OCI-LY7 (cell line): ENCODE measurements at regions not wholly inside any gene's neighbourhood (a gene's known extent, or its start where the extent isn't known, plus 50 kb on each side); places are given as distances from the start of the nearest gene placed in this dataset.

Experiments
- BruUV-seq: library from RNA; stranded (reverse); fragments of 400-500 nt; replicated peaks from 2 replicates; lab custom pipeline; 2021; lab: Mats Ljungman, UMichigan
- CTCF ChIA-PET: fragments of 300-600 bp; sonication (Branson Sonifier 250); formaldehyde crosslinking; loops from one replicate; lab custom pipeline; 2022; ENCODE audit warnings: antibody characterized with exemption; ENCODE audit not compliant: unreplicated experiment; lab: Charles Lee
- POLR2A ChIA-PET: fragments of 300-600 bp; sonication (Branson Sonifier 250); formaldehyde crosslinking; loops from one replicate; lab custom pipeline; 2022; ENCODE audit warnings: antibody characterized with exemption; lab: Charles Lee
- DNase-seq: peaks from one replicate; pipeline ENCODE4 v3.0.0-alpha.2; 2015; ENCODE audit warnings: low spot score
- H2AFZ ChIP-seq: fragments of 200-600 bp; sonication (generic), shearing (Covaris generic); 2 replicates; pipeline ENCODE4 v1.6.1; 2014; ENCODE audit warnings: mild to moderate bottlenecking, antibody characterized with exemption, low read length, moderate library complexity
- H3K27ac ChIP-seq: fragments of 200-600 bp; sonication (generic); 2 replicates; pipeline ENCODE4 v1.5.1; 2014; ENCODE audit warnings: mixed run types, low read depth, mild to moderate bottlenecking, moderate library complexity, low read length, inconsistent platforms; ENCODE audit not compliant: poor library complexity, severe bottlenecking
- H3K36me3 ChIP-seq: fragments of 200-600 bp; sonication (generic); 2 replicates; pipeline ENCODE4 v1.6.1; 2014; ENCODE audit warnings: mild to moderate bottlenecking, antibody characterized with exemption, low read length, moderate library complexity, mixed read lengths; ENCODE audit not compliant: insufficient read depth
- H3K4me1 ChIP-seq: fragments of 200-600 bp; sonication (generic); 2 replicates; pipeline ENCODE4 v1.5.1; 2014; ENCODE audit warnings: mild to moderate bottlenecking, low read length; ENCODE audit not compliant: insufficient read depth, poor library complexity, severe bottlenecking
- H3K4me2 ChIP-seq: fragments of 200-600 bp; sonication (generic); 2 replicates; pipeline ENCODE4 v1.6.1; 2014; ENCODE audit warnings: mild to moderate bottlenecking, low read length
- H3K4me3 ChIP-seq: fragments of 200-600 bp; sonication (generic); 2 replicates; pipeline ENCODE4 v1.5.1; 2014; ENCODE audit warnings: mild to moderate bottlenecking, low read depth, low read length; ENCODE audit not compliant: poor library complexity, severe bottlenecking
- H3K79me2 ChIP-seq: fragments of 200-600 bp; sonication (generic); 2 replicates; pipeline ENCODE4 v1.6.1; 2016; ENCODE audit warnings: low read depth, mild to moderate bottlenecking, low read length, moderate library complexity, mixed read lengths; ENCODE audit not compliant: insufficient read depth
- H3K9me2 ChIP-seq: fragments of 200-600 bp; sonication (generic); 2 replicates; pipeline ENCODE4 v1.6.1; 2016; ENCODE audit warnings: mild to moderate bottlenecking, low read length, mixed read lengths; ENCODE audit not compliant: insufficient read depth
- H3K9me3 ChIP-seq: fragments of 200-600 bp; sonication (generic); 2 replicates; pipeline ENCODE4 v1.6.1; 2014; ENCODE audit warnings: mild to moderate bottlenecking, mixed run types, low read length, mixed read lengths
- H4K20me1 ChIP-seq: fragments of 200-600 bp; sonication (generic); 2 replicates; pipeline ENCODE4 v1.6.1; 2014; ENCODE audit warnings: mild to moderate bottlenecking, antibody characterized with exemption, low read length, moderate library complexity, mixed read lengths; ENCODE audit not compliant: insufficient read depth
- EZH2phosphoT487 ChIP-seq: fragments of 200-600 bp; sonication (generic); IDR thresholded peaks from 2 replicates; pipeline ENCODE4 v1.6.1; 2018; ENCODE audit warnings: low read depth, borderline replicate concordance, mild to moderate bottlenecking, mixed run types, antibody characterized with exemption, low read length, moderate library complexity, mixed read lengths
- intact Hi-C: fragments of 100-400 bp; cut with micrococcal nuclease; formaldehyde crosslinking; loops from one replicate; pipeline ENCODE4 v1.10.0; 2022; ENCODE audit not compliant: unreplicated experiment
- TF ChIP-seq, protein P1 (sequence below): fragments of 200-600 bp; sonication (generic); conservative IDR thresholded peaks from 2 replicates; pipeline ENCODE4 v1.5.1; 2014; ENCODE audit warnings: mild to moderate bottlenecking, antibody characterized with exemption, low read length, moderate library complexity, mixed read lengths

DNA sequence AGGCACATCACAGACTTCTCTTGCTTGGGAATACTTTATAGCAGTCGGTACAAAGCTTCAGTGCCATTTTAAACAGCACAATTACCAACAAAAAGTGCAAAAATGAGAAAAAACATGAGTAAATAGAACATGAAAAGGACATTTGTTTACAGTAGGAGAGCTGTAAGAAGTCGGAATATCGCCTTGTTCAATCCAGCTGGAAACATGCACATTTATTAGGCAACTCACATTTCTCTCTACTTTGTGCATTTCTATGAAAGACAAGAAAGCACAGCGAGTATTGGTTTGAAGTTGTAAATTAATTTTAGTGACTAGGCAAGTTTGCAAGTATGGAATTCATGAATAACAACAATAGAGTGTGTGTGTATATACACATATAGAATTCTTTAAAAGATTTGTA, 484.7 kb downstream of the DACH1 start:
- Histone ChIP-seq H3K4me2 (no peak overlapping the region), H3K79me2 (no peaks in the 10 kb centered on the region), H3K27ac (no peak overlapping the region), H3K9me2 (no peaks in the 10 kb centered on the region), H3K9me3 (no peaks in the 10 kb centered on the region), H3K36me3 (no peaks in the 10 kb centered on the region), H3K4me3 (no peak overlapping the region), H4K20me1 (no peaks in the 10 kb centered on the region), H2AFZ (no peak overlapping the region), H3K4me1 (no peaks in the 10 kb centered on the region)
- ChIA-PET POLR2A (interaction anchor here (0.6 kb wide), 1 partner anchor 64 kb away, joined by 3 read pairs; no protein-coding TSS in a partner anchor), CTCF (no interaction called here)
- no TSS peak for BruUV-seq
- intact Hi-C loops: no loop called here
- TF ChIP-seq, protein P1, sequence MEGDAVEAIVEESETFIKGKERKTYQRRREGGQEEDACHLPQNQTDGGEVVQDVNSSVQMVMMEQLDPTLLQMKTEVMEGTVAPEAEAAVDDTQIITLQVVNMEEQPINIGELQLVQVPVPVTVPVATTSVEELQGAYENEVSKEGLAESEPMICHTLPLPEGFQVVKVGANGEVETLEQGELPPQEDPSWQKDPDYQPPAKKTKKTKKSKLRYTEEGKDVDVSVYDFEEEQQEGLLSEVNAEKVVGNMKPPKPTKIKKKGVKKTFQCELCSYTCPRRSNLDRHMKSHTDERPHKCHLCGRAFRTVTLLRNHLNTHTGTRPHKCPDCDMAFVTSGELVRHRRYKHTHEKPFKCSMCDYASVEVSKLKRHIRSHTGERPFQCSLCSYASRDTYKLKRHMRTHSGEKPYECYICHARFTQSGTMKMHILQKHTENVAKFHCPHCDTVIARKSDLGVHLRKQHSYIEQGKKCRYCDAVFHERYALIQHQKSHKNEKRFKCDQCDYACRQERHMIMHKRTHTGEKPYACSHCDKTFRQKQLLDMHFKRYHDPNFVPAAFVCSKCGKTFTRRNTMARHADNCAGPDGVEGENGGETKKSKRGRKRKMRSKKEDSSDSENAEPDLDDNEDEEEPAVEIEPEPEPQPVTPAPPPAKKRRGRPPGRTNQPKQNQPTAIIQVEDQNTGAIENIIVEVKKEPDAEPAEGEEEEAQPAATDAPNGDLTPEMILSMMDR: no peak
- no peak for TF ChIP-seq EZH2phosphoT487
- no peak for DNase-seq

DNA sequence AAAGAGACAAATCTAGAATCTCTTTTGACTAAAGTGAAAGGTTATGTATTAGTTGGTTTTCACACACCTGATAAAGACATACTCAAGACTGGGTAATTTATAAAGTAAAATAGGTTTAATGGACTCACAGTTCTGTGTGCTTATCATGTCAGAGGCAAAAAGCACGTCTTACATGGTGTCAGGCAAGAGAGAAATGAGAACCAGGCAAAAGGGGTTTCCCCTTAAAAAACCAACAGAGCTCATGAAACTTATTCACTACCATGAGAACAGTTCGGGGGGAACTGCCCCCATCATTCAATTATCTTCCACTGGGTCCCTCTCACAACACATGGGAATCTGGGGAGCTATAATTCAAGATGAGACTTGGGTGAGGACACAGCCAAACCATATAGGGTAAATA, 486.8 kb downstream of the DACH1 start:
- Histone ChIP-seq H3K79me2 (no peaks in the 10 kb centered on the region), H4K20me1 (no peaks in the 10 kb centered on the region), H3K4me1 (no peaks in the 10 kb centered on the region), H3K36me3 (no peaks in the 10 kb centered on the region), H3K27ac (no peak overlapping the region), H3K9me3 (no peaks in the 10 kb centered on the region), H3K4me2 (no peak overlapping the region), H2AFZ (no peak overlapping the region), H3K4me3 (no peak overlapping the region), H3K9me2 (no peaks in the 10 kb centered on the region)
- intact Hi-C loops: no loop called here
- CTCF ChIA-PET: no interaction called here
- no TSS peak for BruUV-seq
- POLR2A ChIA-PET: interaction anchor here (1.2 kb wide), 1 partner anchor 21 kb away, joined by 3 read pairs; no protein-coding TSS in a partner anchor
- TF ChIP-seq, protein P1: no peak
- no peak for TF ChIP-seq EZH2phosphoT487
- DNase-seq: no peak

DNA sequence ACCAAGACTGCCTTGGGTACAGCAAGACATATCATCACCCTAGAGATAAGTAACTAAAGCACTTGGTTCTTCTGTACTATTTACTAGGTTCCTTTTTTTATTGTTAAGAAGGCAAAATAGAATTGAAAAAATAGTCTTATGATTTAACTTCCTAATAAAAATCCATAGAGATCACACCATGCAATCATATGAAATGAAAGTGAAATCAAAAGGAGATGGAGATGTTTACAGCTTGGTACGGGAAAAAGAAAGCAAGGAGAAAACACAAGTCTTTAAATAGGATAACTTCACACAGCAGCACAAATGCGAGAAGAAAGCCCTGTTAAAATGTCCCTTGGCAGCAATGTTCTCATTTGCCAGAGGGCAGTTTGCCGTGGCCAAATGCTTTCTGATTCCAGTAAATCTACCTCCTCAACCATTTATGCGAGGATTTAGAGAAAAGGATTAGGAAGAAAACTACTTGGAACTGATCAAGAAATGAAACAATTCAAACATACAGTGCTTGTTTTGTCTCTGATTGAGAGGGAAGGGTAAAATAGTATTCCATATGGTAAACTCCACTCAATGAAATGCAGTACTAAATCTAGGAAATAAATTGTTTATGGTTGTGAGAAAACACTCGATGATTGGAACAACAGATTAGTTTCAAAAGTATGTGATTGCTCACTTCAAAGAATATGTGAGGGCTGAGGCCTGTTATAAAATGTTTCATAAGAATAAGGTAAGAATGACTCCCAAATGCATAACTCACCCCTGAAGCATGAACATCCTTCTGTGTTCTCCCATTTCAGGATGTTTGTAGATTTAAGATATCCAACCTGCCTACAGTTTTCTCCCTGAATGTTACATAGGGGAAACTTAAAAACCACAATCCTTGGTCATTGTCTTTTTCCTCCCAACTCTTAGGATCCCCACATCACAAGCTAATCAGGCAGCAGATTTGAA, 487.8 kb downstream of the DACH1 start:
- H2AFZ ChIP-seq: no peak overlapping the region
- H3K4me2 ChIP-seq: no peak overlapping the region
- H3K9me3 ChIP-seq: no peaks in the 10 kb centered on the region
- BruUV-seq: no TSS peak
- POLR2A ChIA-PET: interaction anchor here (1.2 kb wide), 1 partner anchor 20 kb away, joined by 3 read pairs; no protein-coding TSS in a partner anchor
- no peaks in the 10 kb centered on the region for H3K79me2 ChIP-seq
- no peaks in the 10 kb centered on the region for H3K9me2 ChIP-seq
- DNase-seq: no peak
- no peaks in the 10 kb centered on the region for H3K36me3 ChIP-seq
- intact Hi-C loops: no loop called here
- H3K4me3 ChIP-seq: no peak overlapping the region
- no peaks in the 10 kb centered on the region for H3K4me1 ChIP-seq
- H4K20me1 ChIP-seq: no peaks in the 10 kb centered on the region
- CTCF ChIA-PET: no interaction called here
- no peak overlapping the region for H3K27ac ChIP-seq
- TF ChIP-seq EZH2phosphoT487: no peak
- TF ChIP-seq, protein P1: no peak
